ENCODE measurements at regions not wholly inside any gene's neighbourhood (a gene's known extent, or its start where the extent isn't known, plus 50 kb on each side); places are given as distances from the start of the nearest gene placed in this dataset.

- TF ChIP-seq REST (IDR thresholded peaks at IDR 0.05; ENCODE audit: low read depth, low read length) (no peak), ELF1 (IDR thresholded peaks at IDR 0.05) (no peak), CTCF (IDR thresholded peaks at IDR 0.05) (no peak)
Measured at GRCh38 chr14:42664190-42664589, 1057.5 kb downstream of the LRFN5 start.

Measured in SK-N-SH (cell line).